BLaER1 treated with 17β-estradiol and CSF1 and Interleukin-3, amounts not matched to agents 10 nM and 100 nM (cell line): ENCODE measurements at regions not wholly inside any gene's neighbourhood (a gene's known extent, or its start where the extent isn't known, plus 50 kb on each side); places are given as distances from the start of the nearest gene placed in this dataset.
"Not testable (repeated sequence)": the region's sequence is repeated elsewhere in the genome, so short reads cannot be mapped to it uniquely, and the experiment has no call there.

Source experiments
- H3K27ac ChIP-seq, 11 experiments: shearing (Covaris generic); formaldehyde crosslinking; 2 replicates each; pipeline ENCODE4 v1.8.1; 2022
- H3K27me3 ChIP-seq, 11 experiments: shearing (Covaris generic); formaldehyde crosslinking; 2 replicates each; pipeline ENCODE4 v1.8.1; 2022
- H3K36me3 ChIP-seq, 11 experiments: shearing (Covaris generic); formaldehyde crosslinking; 2 replicates each; pipeline ENCODE4 v1.8.1; 2022
- H3K4me1 ChIP-seq, 10 experiments: shearing (Covaris generic); formaldehyde crosslinking; 2 replicates each; pipeline ENCODE4 v1.8.1; 2022
- H3K4me2 ChIP-seq, 11 experiments: shearing (Covaris generic); formaldehyde crosslinking; 2 replicates each; pipeline ENCODE4 v1.8.1; 2022
- H3K4me3 ChIP-seq, 10 experiments: shearing (Covaris generic); formaldehyde crosslinking; 2 replicates each; pipeline ENCODE4 v1.8.1; 2022
- H3K9ac ChIP-seq, 11 experiments: shearing (Covaris generic); formaldehyde crosslinking; 2 replicates each; pipeline ENCODE4 v1.8.1; 2022
- H3K9me3 ChIP-seq, 11 experiments: shearing (Covaris generic); formaldehyde crosslinking; replicated peaks in 1 of 11; 2 replicates each; pipeline ENCODE4 v1.8.1; 2022
- H4K20me1 ChIP-seq, 11 experiments: shearing (Covaris generic); formaldehyde crosslinking; 2 replicates each; pipeline ENCODE4 v1.8.1; 2022
- Cebpa-rat ChIP-seq, 11 experiments: shearing (Covaris generic); IDR thresholded peaks; 2 replicates each; pipeline ENCODE4 v1.8.1; 2022

GRCh38 chr2:156748221-156748620 is 312.0 kb downstream of the GPD2 start:
- Histone ChIP-seq H4K20me1 (no peaks in the 10 kb centered on the region), H3K9ac (no peak overlapping the region), H3K36me3 (no peaks in the 10 kb centered on the region), H3K4me3 (no peak overlapping the region), H3K27me3 (no peaks in the 10 kb centered on the region), H3K4me1 (peaks cover 0 to 12% (median 0%) of the 10 kb centered on the region in 10 experiments; a peak in 6 of 20 replicates), H3K4me2 (no peak overlapping the region; a peak in 3 of 22 replicates), H3K9me3 (no peaks in the 10 kb centered on the region), H3K27ac (no peak overlapping the region)
- no peak for TF ChIP-seq Cebpa-rat (IDR thresholded peaks at IDR 0.05)

DNA sequence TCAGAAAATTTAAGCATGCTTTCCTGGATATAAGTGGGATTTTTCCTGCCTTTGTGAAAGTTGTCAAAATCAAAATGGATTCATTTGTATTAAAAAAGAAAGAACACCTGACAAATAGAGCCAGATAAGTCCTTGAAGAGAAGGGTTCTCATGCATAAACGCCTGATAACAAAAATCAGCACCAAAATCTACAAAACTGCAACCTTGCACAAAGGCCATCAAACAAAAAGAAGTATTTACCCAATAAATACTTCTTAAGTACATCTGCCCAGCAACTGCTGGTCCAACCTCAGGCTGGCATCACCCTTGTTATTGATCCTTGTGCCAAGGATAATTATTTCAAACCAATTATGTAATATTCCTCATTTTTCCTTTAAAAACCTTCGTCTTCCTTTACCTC is 315.9 kb downstream of the GPD2 start:
- Histone ChIP-seq H3K27me3 (no peaks in the 10 kb centered on the region), H3K4me3 (no peak overlapping the region), H3K9me3 (no peaks in the 10 kb centered on the region), H3K36me3 (no peaks in the 10 kb centered on the region), H3K27ac (no peak overlapping the region), H3K4me1 (peaks cover 0 to 5% (median 0%) of the 10 kb centered on the region in 10 experiments; a peak in 4 of 20 replicates), H3K9ac (no peak overlapping the region), H4K20me1 (no peaks in the 10 kb centered on the region), H3K4me2 (no peak overlapping the region)
- no peak for TF ChIP-seq Cebpa-rat (IDR thresholded peaks at IDR 0.05)

- Histone ChIP-seq H3K9ac (no peak overlapping the region), H3K4me2 (no peak overlapping the region), H3K27me3 (no peaks in the 10 kb centered on the region), H3K4me3 (no peak overlapping the region), H3K27ac (no peak overlapping the region), H4K20me1 (no peaks in the 10 kb centered on the region), H3K4me1 (no peaks in the 10 kb centered on the region), H3K9me3 (no peaks in the 10 kb centered on the region), H3K36me3 (no peaks in the 10 kb centered on the region)
- TF ChIP-seq Cebpa-rat (IDR thresholded peaks at IDR 0.05) = no peak
These were observed 317.6 kb downstream of the GPD2 start for GRCh38 chr2:156753766-156754165.

DNA sequence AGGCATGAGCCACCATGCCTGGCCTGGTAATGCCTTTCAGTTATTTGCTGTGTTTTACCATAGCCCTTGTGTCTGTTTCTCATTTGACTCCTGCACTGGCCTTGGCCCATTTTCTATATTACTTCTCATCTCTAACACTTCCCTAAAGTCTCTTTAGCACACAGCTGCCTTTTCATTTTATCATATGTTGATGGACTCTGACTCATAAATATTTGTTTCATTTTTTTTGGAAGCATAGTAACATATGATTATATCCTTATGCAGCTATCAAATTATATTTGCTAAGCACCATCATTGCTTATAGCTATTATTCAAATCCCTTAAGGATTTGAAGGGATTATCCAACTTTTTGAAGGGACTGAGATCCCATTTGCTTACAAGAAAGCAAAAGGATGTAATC is 320.3 kb downstream of the GPD2 start:
- Histone ChIP-seq H3K9ac (no peak overlapping the region), H3K36me3 (no peaks in the 10 kb centered on the region), H3K9me3 (peaks cover 0 to 8% (median 0%) of the 10 kb centered on the region in 11 experiments; a peak in 2 of 22 replicates), H4K20me1 (no peaks in the 10 kb centered on the region), H3K27me3 (no peaks in the 10 kb centered on the region), H3K4me3 (no peak overlapping the region), H3K4me1 (no peaks in the 10 kb centered on the region), H3K27ac (no peak overlapping the region), H3K4me2 (no peak overlapping the region)
- TF ChIP-seq Cebpa-rat (IDR thresholded peaks at IDR 0.05) = no peak

DNA sequence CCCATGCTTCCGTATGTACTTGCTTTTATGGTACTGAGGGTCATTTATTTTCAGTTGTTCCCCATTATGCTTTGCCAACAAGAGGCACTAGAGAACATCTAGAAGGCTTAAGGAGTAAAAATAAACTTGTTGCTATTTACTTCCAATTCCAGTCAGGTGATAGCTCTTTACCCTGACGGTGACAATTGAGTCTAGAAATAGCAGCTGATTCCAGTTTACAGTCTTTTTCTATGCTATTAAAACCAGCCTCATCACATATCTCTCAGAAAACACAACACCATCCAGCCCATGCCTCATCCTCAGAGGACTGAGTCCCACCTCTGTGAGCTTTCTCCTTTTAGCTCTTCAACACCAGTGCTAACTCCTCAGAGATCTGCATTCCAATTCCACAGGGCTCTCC is 327.0 kb downstream of the GPD2 start:
- Histone ChIP-seq H4K20me1 (no peaks in the 10 kb centered on the region), H3K36me3 (no peaks in the 10 kb centered on the region), H3K9me3 (peaks cover 0 to 8% (median 0%) of the 10 kb centered on the region in 11 experiments; a peak in 2 of 22 replicates), H3K9ac (no peak overlapping the region), H3K4me1 (no peaks in the 10 kb centered on the region), H3K27ac (no peak overlapping the region), H3K4me3 (no peak overlapping the region), H3K27me3 (no peaks in the 10 kb centered on the region), H3K4me2 (no peak overlapping the region)
- TF ChIP-seq Cebpa-rat (IDR thresholded peaks at IDR 0.05) = no peak

DNA sequence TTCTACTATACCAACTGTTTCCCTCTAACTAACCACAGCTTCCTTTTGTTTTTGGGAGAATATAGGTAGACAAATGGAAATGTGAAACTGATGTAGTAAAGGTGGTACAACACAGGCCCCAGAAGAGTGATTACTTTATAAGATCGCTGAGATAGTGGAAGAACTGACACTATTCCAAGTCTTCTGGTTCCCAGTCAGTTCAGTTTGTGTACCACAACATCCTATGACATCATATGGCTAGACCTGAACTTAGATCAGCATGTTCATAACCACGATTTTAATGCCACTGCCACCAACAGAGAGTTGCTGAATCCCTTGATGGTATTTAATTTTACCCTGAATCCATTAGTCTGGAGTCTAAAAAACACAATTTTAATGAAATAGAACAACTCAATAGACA is 328.9 kb downstream of the GPD2 start:
- Histone ChIP-seq H4K20me1 (no peaks in the 10 kb centered on the region), H3K27ac (no peak overlapping the region), H3K4me3 (no peak overlapping the region), H3K4me2 (no peak overlapping the region), H3K36me3 (no peaks in the 10 kb centered on the region), H3K4me1 (no peaks in the 10 kb centered on the region), H3K27me3 (no peaks in the 10 kb centered on the region), H3K9me3 (peaks cover 2 to 10% (median 4%) of the 10 kb centered on the region in 11 experiments; a peak in 10 of 22 replicates), H3K9ac (no peak overlapping the region)
- TF ChIP-seq Cebpa-rat (IDR thresholded peaks at IDR 0.05) = no peak

DNA sequence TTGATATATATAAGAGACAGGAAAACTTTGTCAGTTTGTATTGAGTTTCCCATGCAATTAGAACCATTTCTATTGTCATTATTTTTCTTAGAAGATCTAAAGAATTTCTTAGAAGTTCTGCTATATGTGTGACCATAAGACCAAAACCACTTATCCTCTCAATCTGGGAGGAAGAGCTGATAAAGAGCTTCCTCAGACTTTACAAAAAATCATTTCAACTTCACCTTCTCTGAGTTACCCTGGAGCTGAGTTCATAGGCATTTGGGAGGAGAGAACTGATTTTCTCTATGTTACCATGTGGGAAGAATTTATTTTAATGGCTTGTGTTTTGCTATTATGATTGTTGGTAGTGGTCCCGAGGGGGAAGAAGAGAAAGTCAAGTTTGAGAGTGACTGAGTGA is 329.3 kb downstream of the GPD2 start:
- no peaks in the 10 kb centered on the region for H3K27me3 ChIP-seq
- no peak overlapping the region for H3K4me3 ChIP-seq
- no peaks in the 10 kb centered on the region for H3K4me1 ChIP-seq
- H3K27ac ChIP-seq = no peak overlapping the region
- peaks cover 3 to 15% (median 8%) of the 10 kb centered on the region in 11 experiments; a peak in 10 of 22 replicates for H3K9me3 ChIP-seq
- no peak overlapping the region for H3K9ac ChIP-seq
- TF ChIP-seq Cebpa-rat (IDR thresholded peaks at IDR 0.05) = no peak
- H4K20me1 ChIP-seq = no peaks in the 10 kb centered on the region
- no peak overlapping the region for H3K4me2 ChIP-seq
- no peaks in the 10 kb centered on the region for H3K36me3 ChIP-seq

GRCh38 chr2:156769802-156770201 is 333.6 kb downstream of the GPD2 start:
- H3K4me1 ChIP-seq = no peaks in the 10 kb centered on the region
- TF ChIP-seq Cebpa-rat (IDR thresholded peaks at IDR 0.05) = no peak
- no peaks in the 10 kb centered on the region for H3K27me3 ChIP-seq
- no peaks in the 10 kb centered on the region for H3K36me3 ChIP-seq
- no peak overlapping the region for H3K4me2 ChIP-seq
- H4K20me1 ChIP-seq = no peaks in the 10 kb centered on the region
- no peak overlapping the region for H3K27ac ChIP-seq
- no peak overlapping the region for H3K9ac ChIP-seq
- H3K9me3 ChIP-seq = peaks cover 6 to 16% (median 8%) of the 10 kb centered on the region in 11 experiments; a peak in 10 of 22 replicates
- H3K4me3 ChIP-seq = no peak overlapping the region

GRCh38 chr2:156778916-156779315 is 342.7 kb downstream of the GPD2 start:
- TF ChIP-seq Cebpa-rat (IDR thresholded peaks at IDR 0.05) = no peak
- Histone ChIP-seq H4K20me1 (no peaks in the 10 kb centered on the region), H3K4me2 (no peak overlapping the region), H3K9me3 (0 out of 22 replicates have a peak, but pooled peaks cover 0 to 3% (median 0%) of the 10 kb centered on the region in 11 experiments), H3K27me3 (no peaks in the 10 kb centered on the region), H3K4me1 (no peaks in the 10 kb centered on the region), H3K9ac (no peak overlapping the region), H3K36me3 (no peaks in the 10 kb centered on the region), H3K4me3 (no peak overlapping the region), H3K27ac (no peak overlapping the region)

DNA sequence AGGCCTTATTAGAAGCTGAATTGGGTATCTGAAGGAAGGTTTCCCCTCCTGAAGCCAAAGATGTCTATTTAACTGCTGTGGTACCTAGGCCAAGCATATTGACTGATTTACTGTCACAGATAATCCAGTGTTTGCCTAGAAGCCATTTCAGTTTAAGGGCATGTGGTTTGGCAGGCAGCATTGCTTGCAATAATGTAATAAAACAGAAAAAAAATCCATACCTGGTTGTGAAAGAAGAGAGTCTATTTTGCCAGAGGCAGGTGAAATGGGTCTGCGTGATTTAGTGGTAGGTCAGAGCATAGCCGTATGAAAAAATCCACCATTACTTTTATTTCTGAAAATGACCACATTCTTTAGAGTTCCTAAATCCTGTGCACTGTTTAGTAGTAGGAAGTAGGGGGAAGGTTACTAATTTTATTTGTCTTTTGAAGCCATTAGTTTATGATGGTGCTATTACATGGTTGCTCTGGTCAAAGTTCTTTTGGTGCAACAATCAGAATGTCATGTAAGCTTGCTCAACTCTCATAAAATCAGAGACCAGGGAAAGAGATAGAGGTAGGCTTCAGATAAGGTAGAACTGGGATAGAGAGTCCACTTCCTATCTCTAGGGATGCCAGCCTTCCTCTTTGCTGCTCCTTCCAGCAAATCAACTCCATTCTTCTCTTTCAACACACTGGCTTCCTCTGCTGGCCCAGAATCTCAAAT is 343.4 kb downstream of the GPD2 start:
- Histone ChIP-seq H3K36me3 (no peaks in the 10 kb centered on the region), H3K9ac (no peak overlapping the region), H3K4me2 (no peak overlapping the region), H3K9me3 (0 out of 22 replicates have a peak, but pooled peaks cover 0 to 3% (median 0%) of the 10 kb centered on the region in 11 experiments), H3K27ac (no peak overlapping the region), H3K4me3 (no peak overlapping the region), H4K20me1 (no peaks in the 10 kb centered on the region), H3K4me1 (no peaks in the 10 kb centered on the region), H3K27me3 (no peaks in the 10 kb centered on the region)
- TF ChIP-seq Cebpa-rat (IDR thresholded peaks at IDR 0.05) = no peak

DNA sequence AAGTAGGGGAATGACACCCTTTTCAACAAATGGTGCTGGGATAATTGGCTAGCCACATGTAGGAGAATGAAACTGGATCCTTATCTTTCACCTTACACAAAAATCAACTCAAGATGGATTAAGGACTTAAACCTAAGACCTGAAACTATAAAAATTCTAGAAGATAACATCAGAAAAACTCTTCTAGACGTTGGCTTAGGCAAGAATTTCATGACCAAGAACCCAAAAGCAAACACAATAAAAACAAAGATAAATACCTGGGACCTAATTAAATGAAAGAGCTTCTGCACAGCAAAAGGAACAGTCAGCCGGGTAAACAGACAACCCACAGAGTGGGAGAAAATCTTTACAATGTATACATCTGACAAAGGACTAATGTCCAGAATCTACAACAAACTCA is 345.5 kb downstream of the GPD2 start:
- H3K4me1 ChIP-seq, H3K9ac ChIP-seq, H3K4me3 ChIP-seq, H3K27ac ChIP-seq, H4K20me1 ChIP-seq, H3K27me3 ChIP-seq, H3K4me2 ChIP-seq, H3K9me3 ChIP-seq, H3K36me3 ChIP-seq: not testable (repeated sequence)
